ENCODE measurements at regions not wholly inside any gene's neighbourhood (a gene's known extent, or its start where the extent isn't known, plus 50 kb on each side); places are given as distances from the start of the nearest gene placed in this dataset.

DNA sequence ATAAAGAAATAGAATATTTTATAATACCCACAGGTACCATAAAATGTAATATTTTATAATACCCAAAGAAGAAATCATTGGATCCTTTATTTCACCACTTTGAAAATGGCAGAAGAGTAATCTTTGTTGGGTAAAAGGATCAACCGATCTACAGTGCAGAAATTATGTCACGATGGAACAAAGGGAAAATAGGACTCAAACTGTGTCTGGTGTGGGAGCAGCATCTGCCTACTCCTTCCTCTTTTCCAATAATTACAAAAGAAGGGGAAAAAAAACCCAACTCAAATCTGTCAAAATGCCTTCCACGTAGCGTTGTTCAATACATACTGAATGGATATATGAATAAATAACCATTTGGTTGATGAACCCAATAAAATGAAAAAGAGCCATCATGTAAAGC, 492.6 kb upstream of the TBL1XR1 start:
- no peak overlapping the region for H3K27ac ChIP-seq
- H3K36me3 ChIP-seq: no peaks in the 10 kb centered on the region
- TF ChIP-seq POLR2A (IDR thresholded peaks at IDR 0.05) (no peak), EP300 (IDR thresholded peaks at IDR 0.05) (no peak), POLR2AphosphoS5 (IDR thresholded peaks at IDR 0.05) (no peak), CTCF (IDR thresholded peaks at IDR 0.05) (no peak)

DNA sequence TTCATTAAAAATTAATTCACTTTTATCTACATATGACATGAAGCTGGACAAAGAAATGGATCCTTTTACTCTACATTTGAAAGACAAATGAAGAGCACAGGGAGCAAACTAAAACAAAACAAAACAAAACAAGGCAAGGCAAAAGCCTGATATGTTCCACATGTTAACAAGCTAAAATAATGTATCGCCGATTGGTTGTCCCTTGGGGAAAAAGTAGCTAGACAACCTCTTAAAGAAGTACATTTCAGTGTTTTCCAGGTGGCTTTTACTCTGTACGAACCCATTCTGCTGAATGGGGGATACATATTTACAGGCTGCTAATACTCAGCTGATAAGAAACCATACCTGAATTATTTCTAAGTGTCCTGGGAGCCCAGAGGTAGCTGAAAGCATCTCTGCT, 493.0 kb upstream of the TBL1XR1 start:
- no peaks in the 10 kb centered on the region for H3K36me3 ChIP-seq
- no peaks in the 10 kb centered on the region for H3K27me3 ChIP-seq
- H3K4me3 ChIP-seq: no peak overlapping the region
- no peaks in the 10 kb centered on the region for H3K9me3 ChIP-seq
- peaks cover 4% of the 10 kb centered on the region for H3K4me1 ChIP-seq
- WGBS: 77% methylated on average over 3 of the region's 3 CpGs
- no peak overlapping the region for H3K27ac ChIP-seq
- no peak for DNase-seq (ENCODE audit: low spot score in 2 of 2)
- TF ChIP-seq EP300 (IDR thresholded peaks at IDR 0.05): no peak
- TF ChIP-seq POLR2A (IDR thresholded peaks at IDR 0.05): no peak
- TF ChIP-seq POLR2AphosphoS5 (IDR thresholded peaks at IDR 0.05): no peak
- no peak for TF ChIP-seq CTCF (IDR thresholded peaks at IDR 0.05)

More for the DNA sequence above, 492.6 kb upstream of the TBL1XR1 start:
- 87% methylated on average over 4 of the region's 4 CpGs for WGBS
- Histone ChIP-seq H3K4me1 (peaks cover 3% of the 10 kb centered on the region), H3K4me3 (no peak overlapping the region), H3K9me3 (no peaks in the 10 kb centered on the region), H3K27me3 (no peaks in the 10 kb centered on the region)
- no peak for DNase-seq (ENCODE audit: low spot score in 2 of 2)

GRCh38 chr3:177692304-177692975, 495.2 kb upstream of the TBL1XR1 start:
- Histone ChIP-seq H3K36me3 (no peaks in the 10 kb centered on the region), H3K27ac (no peak overlapping the region), H3K4me1 (peaks cover 4% of the 10 kb centered on the region), H3K9me3 (no peaks in the 10 kb centered on the region), H3K4me3 (no peak overlapping the region), H3K27me3 (no peaks in the 10 kb centered on the region)
- no peak for TF ChIP-seq EP300 (IDR thresholded peaks at IDR 0.05)
- no peak for TF ChIP-seq POLR2A (IDR thresholded peaks at IDR 0.05)
- no peak for TF ChIP-seq CTCF (IDR thresholded peaks at IDR 0.05)
- no peak for DNase-seq (ENCODE audit: low spot score in 2 of 2)
- WGBS: 68% methylated on average over 3 of the region's 3 CpGs

- Histone ChIP-seq H3K36me3 (no peaks in the 10 kb centered on the region), H3K4me1 (peaks cover 4% of the 10 kb centered on the region), H3K4me3 (no peak overlapping the region), H3K27ac (no peak overlapping the region), H3K27me3 (no peaks in the 10 kb centered on the region), H3K9me3 (no peaks in the 10 kb centered on the region)
- no peak for DNase-seq (ENCODE audit: low spot score in 2 of 2)
- no peak for TF ChIP-seq EP300 (IDR thresholded peaks at IDR 0.05)
- TF ChIP-seq POLR2AphosphoS5 (IDR thresholded peaks at IDR 0.05): no peak
- no peak for TF ChIP-seq POLR2A (IDR thresholded peaks at IDR 0.05)
- TF ChIP-seq CTCF (IDR thresholded peaks at IDR 0.05): no peak
- WGBS: 82% methylated on average over 4 of the region's 4 CpGs
Measured at GRCh38 chr3:177693616-177694264, 496.5 kb upstream of the TBL1XR1 start.

DNA sequence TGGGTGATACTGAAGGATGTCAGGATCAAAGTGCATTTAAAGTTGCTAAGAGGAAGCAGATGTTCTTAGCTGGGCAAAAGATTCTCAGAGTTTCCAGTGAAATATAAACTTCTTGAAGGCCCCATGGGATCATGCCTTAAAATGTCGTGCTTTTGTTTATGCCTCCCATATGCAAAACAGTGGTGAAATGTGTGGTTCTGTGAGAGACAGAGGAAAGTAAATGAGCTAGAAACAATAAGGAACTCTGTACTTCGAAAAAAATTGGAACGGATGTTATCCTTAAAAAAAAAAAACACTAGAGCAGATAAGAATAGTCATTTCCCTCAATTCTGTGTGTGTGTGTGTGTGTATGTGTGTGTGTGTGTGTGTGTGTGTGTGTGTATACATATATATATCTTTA, 497.0 kb upstream of the TBL1XR1 start:
- H3K27ac ChIP-seq: no peak overlapping the region
- 39% methylated on average over 3 of the region's 3 CpGs for WGBS
- H3K36me3 ChIP-seq: no peaks in the 10 kb centered on the region
- TF ChIP-seq EP300 (IDR thresholded peaks at IDR 0.05) (no peak), POLR2A (IDR thresholded peaks at IDR 0.05) (no peak), POLR2AphosphoS5 (IDR thresholded peaks at IDR 0.05) (no peak)
- no peak for DNase-seq (ENCODE audit: low spot score in 2 of 2)
- H3K4me3 ChIP-seq: no peak overlapping the region
- H3K9me3 ChIP-seq: no peaks in the 10 kb centered on the region
- peaks cover 4% of the 10 kb centered on the region for H3K4me1 ChIP-seq
- no peaks in the 10 kb centered on the region for H3K27me3 ChIP-seq
